Stimulated activated CD4-positive, alpha-beta T cell treated with anti-CD3 and anti-CD28 coated beads, Interleukin-2, amount 100 ng/mL, for 48 hours (primary cell): ENCODE measurements at regions not wholly inside any gene's neighbourhood (a gene's known extent, or its start where the extent isn't known, plus 50 kb on each side); places are given as distances from the start of the nearest gene placed in this dataset.
"Not testable (repeated sequence)": the region's sequence is repeated elsewhere in the genome, so short reads cannot be mapped to it uniquely, and the experiment has no call there.

Experiments
- DNase-seq, 2 donors: peaks; one replicate each; pipeline ENCODE4 v3.0.0-alpha.2; 2020

DNA sequence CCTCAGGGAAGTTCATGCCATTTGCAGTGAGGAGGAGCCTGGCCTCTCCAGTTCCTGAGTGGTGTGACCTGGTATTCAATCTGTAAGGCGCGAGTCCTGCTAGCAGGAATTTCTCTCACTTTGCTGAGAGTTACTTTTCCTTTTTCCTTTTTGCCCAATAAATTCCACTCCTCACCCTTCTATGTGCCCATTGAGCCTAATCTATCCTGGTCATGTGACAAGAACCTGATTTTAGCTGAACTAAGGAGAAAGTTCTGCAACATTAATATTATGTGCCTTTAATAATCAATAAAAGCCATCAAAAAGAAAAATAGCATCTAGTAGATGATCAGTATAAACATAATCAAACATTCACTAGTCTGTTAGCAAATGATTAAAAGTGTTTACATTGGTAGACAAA, 136.1 kb upstream of the POGK start:
- no peak for DNase-seq

DNA sequence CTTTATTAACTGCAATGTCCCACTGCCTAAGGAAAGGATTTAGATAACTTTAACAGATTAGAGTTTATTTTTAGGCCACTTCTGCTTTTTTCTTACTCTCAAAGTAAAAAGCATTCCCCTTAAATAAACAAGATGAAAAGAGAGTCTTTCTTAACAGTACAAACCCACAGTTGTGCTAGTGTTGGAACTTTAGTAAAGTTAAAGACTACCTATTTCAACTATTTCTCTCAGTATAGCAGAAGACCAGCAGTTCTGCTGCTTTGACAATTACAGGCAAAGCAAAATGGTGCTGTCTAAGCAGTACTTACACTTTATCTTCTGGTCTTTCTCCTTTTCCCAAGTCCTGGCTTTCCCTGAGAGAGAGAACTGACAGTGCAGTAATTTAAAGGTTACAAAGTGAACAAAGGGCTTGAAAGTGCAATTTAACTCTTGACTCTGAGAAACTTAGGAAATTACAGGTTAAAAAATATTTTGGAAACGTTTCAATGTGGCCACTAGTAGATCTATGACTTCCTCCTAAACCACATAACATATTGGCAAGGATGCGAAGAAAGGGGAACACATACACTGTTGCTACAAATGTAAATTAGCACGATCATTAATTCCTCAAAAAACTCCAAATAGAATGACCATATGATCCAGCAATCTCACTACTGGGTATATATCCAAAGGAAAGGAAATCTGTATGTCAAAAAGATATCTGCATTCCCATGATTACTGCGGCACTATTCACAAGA, 135.4 kb upstream of the POGK start:
- DNase-seq = no peak

DNA sequence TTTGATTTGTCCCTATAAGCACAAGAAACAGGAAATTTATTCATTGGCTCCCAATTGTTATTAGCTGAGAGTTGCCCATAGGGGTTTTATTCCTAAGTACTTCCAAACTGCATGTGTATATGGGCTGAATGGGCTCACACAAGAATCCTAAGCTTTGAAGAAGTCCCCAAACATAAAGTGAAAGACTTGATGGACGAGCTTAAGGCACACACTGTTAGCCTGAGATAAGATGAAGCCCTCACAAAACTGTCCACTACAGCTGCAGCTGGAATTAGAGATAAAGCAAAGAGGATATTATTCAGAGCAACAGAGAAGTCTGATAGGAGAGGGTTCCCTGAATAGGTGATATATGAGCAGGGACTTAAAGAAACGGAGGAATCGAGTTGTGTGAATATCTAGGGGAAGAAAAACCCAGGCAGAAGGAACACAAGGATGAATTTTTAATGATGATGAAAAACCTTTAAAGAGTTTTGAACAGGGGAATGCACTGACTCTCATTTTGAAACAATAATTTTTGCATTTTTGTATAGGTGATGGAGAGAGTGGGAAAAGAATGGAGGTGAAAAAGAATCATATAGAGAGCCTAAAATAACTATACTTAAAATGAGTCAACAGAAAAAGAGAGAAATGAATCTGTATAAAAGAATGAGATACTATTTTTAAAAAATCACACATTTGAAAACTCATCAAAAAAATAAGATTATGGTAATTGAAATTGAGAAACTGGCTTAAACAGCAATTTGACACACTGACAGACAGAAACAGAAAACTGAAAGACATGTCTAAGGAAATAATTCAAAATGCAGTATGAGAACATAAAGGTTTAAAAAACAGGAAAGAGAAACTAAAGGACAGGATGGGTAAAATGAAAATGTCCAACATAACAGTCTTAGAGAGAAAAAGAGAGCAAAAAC, 133.6 kb upstream of the POGK start:
- no peak for DNase-seq

DNA sequence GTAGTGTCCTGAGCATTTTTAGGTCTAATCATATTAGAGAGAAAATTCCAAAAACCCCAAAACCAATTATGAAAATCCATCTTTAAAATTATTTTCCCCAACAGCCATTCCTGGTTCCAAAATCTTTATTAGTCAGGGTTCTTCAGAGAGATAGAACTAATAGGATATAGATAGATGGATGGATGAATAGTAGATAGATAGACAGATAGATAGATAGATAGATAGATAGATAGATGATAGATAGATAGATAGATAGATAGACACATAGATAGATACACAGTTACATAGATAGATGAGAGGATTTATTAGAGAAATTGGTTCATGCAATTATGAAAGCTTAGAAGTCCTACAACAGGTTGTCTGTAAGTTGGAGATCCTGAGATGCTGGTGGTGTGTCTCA, 122.7 kb upstream of the POGK start:
- DNase-seq = no peak

DNA sequence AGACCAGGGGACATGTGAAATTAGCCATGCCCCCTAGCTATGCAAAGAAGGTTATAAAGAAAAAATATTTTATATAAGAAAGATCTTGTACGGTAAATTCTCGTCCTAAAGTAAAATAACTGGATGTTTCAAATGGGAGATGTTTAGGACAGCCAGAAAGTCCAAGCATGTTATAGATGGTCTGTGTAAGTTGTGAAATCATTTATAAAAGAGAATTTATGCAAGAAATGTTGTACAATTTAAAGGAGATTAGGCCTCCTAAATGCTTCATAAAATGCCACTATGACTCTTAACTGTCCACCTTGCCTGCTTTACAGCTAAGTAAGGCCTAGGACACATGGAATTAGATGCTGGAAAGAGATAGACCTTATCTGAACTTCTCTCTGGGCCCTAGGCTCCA, 118.1 kb upstream of the POGK start:
- no peak for DNase-seq

DNA sequence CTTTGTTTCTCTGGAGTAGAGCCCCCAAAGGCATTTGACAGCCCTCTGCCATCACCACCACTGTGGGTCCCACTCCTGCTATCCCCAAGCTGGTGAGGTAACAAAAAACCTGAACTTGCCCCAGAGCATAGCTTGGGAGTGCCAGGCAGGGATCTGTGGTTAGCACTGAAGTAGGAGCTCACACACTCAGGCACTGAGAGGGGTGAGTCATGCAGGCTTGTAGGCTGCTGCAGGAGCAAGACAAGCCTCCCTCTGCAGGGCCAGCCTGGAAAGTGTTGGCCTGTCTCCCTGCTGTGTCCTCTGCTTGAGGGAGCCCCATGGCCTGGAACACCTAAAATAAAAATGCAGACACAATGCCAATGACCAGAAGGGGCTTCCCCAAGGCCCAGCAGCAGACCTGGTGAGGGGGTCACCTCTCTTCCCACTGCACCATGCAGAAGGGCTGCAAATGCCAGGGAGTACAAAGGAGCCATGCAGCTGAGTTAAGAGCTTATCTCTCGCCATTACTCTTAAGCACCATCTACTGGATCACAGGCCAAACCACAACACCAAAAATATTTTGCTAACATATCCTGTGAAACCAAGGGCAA, 108.9 kb upstream of the POGK start:
- DNase-seq = no peak

DNA sequence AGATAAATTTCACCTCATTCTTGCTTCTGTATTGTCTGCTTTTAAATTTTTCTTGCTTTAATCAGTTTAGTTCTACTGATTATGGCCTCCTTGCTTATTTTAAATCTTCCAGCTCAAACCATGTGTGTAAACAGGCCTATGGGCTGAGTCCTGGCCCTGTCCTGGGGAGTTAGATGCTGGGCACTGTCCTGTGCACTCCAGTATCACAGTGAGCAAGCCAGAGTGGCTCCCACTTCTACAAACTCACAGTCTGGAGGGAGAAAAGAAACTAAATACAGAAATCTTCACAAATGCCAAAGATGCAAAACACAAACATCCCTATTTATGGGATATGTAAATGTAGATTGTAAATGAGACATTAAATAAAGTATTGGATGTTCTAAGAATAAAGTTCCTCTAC, 101.1 kb upstream of the POGK start:
- DNase-seq = no peak

DNA sequence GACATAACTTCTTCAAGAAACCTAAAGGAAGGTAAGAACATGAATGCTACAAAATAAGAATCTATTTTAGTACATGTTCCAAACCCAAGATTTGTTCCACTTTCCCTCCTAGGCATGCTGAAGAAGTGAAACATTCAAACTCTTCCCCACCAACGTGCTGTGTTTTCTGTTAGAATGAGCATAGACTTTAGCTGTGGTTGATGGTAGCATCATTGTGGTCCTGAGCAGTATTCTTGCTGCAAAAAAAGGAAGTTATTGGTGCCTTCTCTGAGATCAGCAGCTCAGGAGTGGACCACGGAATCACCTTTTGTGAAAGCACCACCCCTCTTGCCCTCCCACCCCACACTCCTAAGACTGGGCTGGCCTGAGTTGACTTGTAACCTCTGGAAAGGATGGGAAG, 100.4 kb upstream of the POGK start:
- no peak for DNase-seq

DNA sequence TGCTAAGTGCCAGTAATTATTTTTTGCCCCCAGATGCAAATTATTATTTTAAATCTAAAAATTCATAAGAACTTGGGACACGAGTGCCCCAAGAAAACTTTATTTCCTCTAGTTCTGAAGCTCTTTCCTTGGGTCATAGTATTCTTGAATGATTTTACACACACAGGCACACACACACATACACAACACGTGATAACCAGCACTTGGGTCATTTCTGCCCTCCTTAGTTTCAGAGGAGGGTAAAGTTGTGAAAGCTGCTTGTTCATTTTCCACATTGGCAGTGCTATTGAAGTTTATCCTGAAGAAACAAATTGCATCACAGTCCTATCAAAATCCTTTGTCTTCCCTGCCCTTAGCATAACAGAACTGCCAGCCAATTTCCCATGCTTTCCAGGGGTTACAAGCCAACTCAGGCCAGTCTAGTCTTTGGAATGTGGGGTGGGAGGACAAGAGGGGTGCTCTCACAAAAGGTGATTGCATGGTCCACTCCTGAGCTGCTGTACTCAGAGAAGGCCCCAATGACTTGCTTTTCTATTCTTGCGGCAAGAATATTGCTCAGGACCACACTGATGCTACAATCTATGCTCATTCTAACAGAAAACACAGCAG, 98.5 kb upstream of the POGK start:
- DNase-seq = no peak

DNA sequence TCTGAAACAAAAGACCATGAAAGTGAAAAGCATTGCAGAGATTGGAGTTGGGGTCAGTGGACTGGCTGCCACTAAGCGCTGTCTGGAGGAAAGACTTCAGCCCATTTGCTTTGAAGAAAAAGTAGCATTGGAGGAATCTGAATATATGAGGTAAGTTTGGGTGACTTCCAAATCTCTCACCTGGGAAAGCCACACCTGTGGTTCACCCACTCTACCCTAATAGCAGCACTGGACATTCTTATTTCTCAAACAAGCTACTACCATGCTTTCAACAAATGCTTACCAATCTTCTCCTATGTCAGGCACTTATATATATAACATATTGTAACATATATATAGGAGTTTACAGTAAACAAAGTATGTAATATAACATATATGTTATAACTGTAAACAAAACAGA, 76.0 kb upstream of the POGK start:
- DNase-seq = no peak

DNA sequence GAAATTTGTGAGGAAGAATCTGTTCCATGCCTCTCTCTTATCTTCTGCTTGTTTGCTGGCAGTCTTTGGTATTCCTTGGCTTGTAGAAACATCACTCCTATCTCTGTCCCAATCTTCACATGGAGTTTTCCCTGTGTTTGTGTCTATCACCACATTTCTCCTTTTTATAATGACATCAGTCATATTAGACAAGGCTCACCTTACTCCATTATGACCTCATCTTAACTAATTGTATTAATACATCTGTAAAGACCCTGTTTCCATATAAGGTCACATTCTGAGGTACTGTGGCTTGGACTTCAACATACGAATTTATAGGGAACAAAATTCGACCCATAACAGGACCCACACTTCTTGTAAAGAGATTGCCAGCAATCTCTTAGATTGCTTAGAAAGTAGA, 72.3 kb upstream of the POGK start:
- DNase-seq = no peak

DNA sequence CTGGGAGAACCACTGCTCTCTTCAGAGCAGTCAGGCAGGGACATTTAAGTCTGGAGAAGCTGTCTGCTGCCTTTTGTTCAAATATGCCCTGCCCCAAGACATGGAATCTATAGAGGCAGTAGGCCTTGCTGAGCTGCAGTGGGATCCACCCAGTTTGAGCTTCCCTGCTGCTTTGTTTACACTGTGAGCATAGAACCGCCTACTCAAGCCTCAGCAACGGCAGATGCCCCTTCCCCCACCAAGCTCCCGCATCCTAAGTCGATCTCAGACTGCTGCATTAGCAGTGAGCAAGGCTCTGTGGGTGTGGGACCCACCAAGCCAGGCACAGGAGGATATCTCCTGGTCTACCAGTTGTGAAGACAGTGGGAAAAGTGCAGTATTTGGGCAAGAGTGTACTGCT, 54.6 kb upstream of the POGK start:
- not testable (repeated sequence) for DNase-seq

DNA sequence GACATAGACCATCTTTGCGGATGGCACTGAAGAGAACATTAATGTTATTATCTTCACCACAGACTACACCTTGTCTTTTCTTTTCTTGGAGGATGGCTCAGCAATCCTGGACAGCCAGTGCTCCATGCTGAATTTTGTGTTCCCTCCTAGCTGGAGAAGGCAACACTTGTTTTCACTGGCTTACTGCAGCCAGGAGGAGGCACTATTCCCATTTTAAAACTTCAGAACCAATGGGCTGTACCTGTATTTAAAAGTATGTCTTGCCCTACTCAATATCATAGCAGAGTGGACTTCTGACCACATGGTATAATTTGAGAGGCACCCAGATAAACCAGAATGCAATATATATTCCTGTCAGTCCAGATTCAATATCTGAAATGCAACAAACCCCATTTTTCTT, 53.3 kb upstream of the POGK start:
- DNase-seq = no peak

DNA sequence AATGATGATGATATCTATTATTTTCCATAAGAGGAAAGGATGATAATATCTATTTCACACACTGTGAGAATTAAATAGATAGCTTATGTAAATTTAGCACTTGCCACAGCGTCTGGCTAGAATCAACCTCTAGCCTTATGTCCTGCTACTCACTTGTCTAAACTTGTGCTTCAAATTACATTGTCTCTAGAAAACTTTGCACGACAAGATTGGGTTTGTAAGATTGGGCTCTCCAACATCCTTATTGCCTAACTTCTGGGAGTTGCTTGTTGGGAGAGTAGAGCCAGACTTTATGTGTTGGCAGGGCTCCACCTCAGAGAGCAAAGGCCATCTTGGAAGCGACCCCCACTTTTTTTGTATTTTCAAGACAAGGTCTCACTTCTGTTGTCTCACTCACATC, 50.0 kb upstream of the POGK start:
- DNase-seq = no peak
